ENCODE measurements at regions not wholly inside any gene's neighbourhood (a gene's known extent, or its start where the extent isn't known, plus 50 kb on each side); places are given as distances from the start of the nearest gene placed in this dataset.

- no peak for DNase-seq (ENCODE audit: low read depth)
- H3K4me3 ChIP-seq (ENCODE audit: low read depth, low read length) = no peak overlapping the region
- no peak for TF ChIP-seq CTCF (IDR thresholded peaks at IDR 0.05; ENCODE audit: insufficient read depth, low read depth, low read length, missing control alignments)
Observed at GRCh38 chr9:3036333-3036700, 192.4 kb upstream of the PUM3 start.

DNA sequence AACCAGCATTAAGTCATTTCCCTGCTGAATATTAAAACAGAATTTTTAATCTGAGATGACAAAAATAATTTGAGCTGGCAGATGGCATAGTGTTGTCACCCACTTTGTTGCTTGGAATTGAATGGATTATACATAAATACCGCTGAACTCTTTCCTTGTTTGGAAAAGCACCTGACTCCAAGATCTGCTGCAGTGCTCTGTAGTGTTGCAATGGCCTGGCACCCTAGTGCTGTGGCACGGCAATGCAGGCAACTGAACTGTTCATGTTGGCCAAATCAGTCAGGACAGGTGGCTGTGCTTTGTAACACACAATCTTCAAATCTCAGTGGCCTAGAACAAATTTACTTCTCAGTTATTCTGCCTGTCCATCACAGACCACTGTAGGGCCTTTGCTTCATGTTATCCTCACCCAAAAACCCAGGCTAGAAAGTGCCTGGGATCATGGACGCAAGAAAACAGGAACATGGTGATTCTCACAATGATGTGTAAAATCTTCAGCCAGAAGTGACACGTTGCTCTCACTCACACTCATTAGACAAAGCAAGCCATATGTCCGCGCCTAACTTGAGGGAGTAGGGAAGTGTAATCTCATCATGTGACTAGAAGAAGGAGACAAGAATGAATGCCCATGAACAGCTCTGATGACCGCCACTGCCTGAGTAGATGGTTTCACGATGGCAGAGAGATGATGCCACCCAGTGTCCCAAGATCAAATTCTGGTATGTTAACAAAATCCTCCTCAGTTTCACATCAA lies 191.9 kb upstream of the PUM3 start:
- no peak for DNase-seq (ENCODE audit: low read depth)
- no peak overlapping the region for H3K4me3 ChIP-seq (ENCODE audit: low read depth, low read length)
- no peak for TF ChIP-seq CTCF (IDR thresholded peaks at IDR 0.05; ENCODE audit: insufficient read depth, low read depth, low read length, missing control alignments)

- DNase-seq (ENCODE audit: low read depth) = peak; percentile 44
- no peak overlapping the region for H3K4me3 ChIP-seq (ENCODE audit: low read depth, low read length)
- TF ChIP-seq CTCF (IDR thresholded peaks at IDR 0.05; ENCODE audit: insufficient read depth, low read depth, low read length, missing control alignments) = no peak
Observed at GRCh38 chr9:3032898-3033297, 189.0 kb upstream of the PUM3 start.

DNA sequence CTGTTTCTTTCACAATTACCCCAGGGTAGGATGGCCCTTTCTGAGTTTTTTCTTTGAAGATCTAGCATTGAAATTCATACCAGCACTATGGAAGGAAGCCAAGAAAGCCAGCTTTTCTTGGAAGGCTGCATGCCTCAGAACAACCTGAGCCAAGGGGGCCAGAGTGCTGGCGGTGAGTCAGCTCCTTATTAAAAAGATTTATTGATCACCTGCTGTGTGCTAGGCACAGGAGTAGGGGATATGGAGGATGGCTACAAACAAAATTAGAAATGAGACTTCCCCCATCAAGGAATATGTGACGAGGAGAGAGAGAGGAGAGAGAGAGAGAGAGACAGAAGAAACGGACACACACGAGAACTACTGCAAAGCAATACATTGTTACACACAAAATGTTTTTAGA lies 184.6 kb upstream of the PUM3 start:
- no peak for DNase-seq (ENCODE audit: low read depth)
- no peak for TF ChIP-seq CTCF (IDR thresholded peaks at IDR 0.05; ENCODE audit: insufficient read depth, low read depth, low read length, missing control alignments)
- no peak overlapping the region for H3K4me3 ChIP-seq (ENCODE audit: low read depth, low read length)

- no peak for TF ChIP-seq CTCF (IDR thresholded peaks at IDR 0.05; ENCODE audit: insufficient read depth, low read depth, low read length, missing control alignments)
- no peak for DNase-seq (ENCODE audit: low read depth)
- no peak overlapping the region for H3K4me3 ChIP-seq (ENCODE audit: low read depth, low read length)
Observed at GRCh38 chr9:3027210-3027609, 183.3 kb upstream of the PUM3 start.

GRCh38 chr9:3023449-3023848 lies 179.6 kb upstream of the PUM3 start:
- no peak overlapping the region for H3K4me3 ChIP-seq (ENCODE audit: low read depth, low read length)
- DNase-seq (ENCODE audit: low read depth) = no peak
- no peak for TF ChIP-seq CTCF (IDR thresholded peaks at IDR 0.05; ENCODE audit: insufficient read depth, low read depth, low read length, missing control alignments)

- DNase-seq (ENCODE audit: low read depth) = no peak
- H3K4me3 ChIP-seq (ENCODE audit: low read depth, low read length) = no peak overlapping the region
- no peak for TF ChIP-seq CTCF (IDR thresholded peaks at IDR 0.05; ENCODE audit: insufficient read depth, low read depth, low read length, missing control alignments)
Observed at GRCh38 chr9:3018691-3019230, 174.9 kb upstream of the PUM3 start.

All from GM12865 (cell line).